Lung microvascular endothelial cell (primary cell): ENCODE measurements at regions not wholly inside any gene's neighbourhood (a gene's known extent, or its start where the extent isn't known, plus 50 kb on each side); places are given as distances from the start of the nearest gene placed in this dataset.

Experiments used
- DNase-seq, 2 donors: peaks; one replicate each; pipeline versions ENCODE4 v3.0.0 to v3.0.0-alpha.2; 2010; ENCODE audit warnings: low read depth in 2 of 2

GRCh38 chrX:116226665-116227484, 56.3 kb downstream of the AGTR2 start:
- DNase-seq: no peak

- no peak for DNase-seq
Measured at GRCh38 chrX:116230130-116230898, 59.8 kb downstream of the AGTR2 start.

DNA sequence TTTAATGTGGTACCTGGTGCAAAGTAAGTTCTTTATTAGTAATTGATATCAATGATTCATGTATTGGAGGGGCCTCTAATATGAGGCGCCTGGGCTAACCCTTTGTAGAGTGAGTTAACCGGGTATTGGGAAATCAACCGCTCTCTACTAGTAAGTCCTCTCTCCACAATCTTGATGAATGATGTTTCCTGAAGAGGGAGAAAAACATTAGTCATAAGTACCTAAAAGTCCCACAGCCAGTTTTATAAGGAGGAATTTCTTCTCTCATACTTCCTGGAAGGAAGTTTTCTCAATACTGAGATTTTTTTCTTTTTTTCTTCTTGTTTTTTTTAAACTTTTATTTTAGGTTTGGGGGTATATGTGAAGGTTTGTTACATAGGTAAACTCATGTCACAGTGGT, 62.3 kb downstream of the AGTR2 start:
- peak in 1 of 2 donors; percentile 35 for DNase-seq

DNA sequence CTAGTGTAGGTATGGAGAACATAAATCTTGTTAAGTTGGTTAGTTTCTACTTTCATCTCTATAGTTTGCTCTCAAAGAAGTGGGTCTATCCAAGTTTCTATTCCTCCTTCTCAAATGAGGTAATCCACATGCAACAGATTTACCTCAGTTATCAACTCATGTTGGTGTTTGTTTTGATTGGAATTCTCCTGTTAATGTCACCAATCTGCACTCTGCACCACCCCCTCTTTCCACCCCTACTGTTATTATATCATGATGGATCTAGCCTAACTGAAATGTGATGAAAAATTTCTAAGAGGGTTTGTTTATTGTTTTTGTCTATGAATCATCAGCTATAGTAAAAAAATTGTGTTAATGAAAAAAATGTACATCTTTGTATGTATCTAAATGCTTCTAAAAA, 66.1 kb downstream of the AGTR2 start:
- peak in 1 of 2 donors; percentile 2 for DNase-seq

DNA sequence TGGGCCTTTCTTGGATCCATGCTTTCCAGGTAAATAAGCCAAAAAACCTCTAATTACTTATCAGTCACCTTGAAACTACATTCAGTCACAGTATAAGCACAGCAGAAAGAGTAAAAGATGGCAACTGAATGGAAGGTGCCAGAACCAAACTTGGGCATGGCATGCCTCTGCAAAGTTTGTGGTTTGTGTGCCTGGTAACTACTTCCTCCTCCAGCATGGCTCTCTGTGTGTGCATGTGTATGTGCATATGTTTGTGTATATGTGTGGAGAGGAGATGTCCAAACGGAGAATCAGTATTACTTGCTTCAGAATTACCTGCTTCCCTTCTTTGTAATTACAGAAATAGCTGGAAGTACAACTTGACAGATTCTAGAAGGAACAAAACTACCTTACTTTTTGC, 67.5 kb downstream of the AGTR2 start:
- DNase-seq: no peak

DNA sequence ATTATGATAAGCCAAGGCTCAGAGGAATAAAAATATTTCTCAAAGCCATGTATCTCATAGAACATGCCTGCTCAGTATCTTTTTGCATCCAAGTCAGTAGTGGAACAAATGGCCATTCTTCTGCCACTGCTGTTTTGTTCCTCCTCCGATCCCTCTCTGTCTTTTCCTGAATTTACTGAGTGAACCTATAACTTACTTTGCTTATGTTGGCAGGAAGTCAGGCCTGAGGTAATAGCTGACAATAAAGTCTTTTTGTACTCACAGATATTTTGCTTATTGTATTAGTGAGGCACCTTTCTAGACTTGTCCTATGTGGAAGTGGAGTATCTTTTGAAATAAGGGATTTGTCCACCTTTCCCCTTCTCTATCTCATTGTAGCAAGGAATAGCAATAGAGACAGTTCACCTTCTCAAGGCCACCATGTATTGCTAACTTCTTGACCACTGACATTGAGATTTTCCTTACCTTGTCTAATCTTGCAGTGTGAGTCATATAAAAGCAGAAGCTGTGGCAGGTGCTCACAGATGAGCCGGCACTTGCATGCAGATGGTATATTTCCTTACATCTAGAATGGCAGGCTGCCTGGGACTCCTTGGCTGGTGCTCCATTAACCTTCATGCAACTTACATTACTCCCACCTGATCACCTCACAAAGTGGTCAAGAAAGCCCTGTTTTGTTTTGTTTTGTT, 68.2 kb downstream of the AGTR2 start:
- no peak for DNase-seq

GRCh38 chrX:116239944-116240840, 69.6 kb downstream of the AGTR2 start:
- peak; percentile 1 to 26 for DNase-seq

- DNase-seq: no peak
Measured at GRCh38 chrX:116241001-116241400, 70.5 kb downstream of the AGTR2 start.

- no peak for DNase-seq
Measured at GRCh38 chrX:116243039-116243438, 72.5 kb downstream of the AGTR2 start.

- peak in 1 of 2 donors; percentile 18 for DNase-seq
Measured at GRCh38 chrX:116246261-116246660, 75.7 kb downstream of the AGTR2 start.

GRCh38 chrX:116267511-116268040, 97.0 kb downstream of the AGTR2 start:
- no peak for DNase-seq

GRCh38 chrX:116272322-116272721, 101.8 kb downstream of the AGTR2 start:
- DNase-seq: peak in 1 of 2 donors; percentile 63

- no peak for DNase-seq
Measured at GRCh38 chrX:116272861-116273260, 102.3 kb downstream of the AGTR2 start.

DNA sequence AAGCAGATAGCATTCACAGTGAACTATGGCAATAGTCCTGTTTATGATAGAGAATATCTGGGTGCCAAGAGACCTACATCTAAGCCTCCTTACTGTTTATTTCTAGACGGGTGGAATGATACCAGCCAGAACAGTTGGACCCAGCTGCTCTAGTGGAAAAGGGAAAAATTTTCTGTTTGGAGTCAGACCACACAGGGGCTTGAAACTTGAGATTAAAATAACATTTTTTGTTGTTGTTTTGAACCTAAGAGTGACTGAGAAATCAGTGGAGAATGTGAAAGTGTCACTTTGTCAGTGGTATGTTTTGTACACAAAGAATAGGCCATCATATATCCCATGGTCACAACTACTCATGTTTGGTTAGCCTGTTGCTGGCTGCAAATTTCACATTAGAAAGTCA, 105.7 kb downstream of the AGTR2 start:
- DNase-seq: no peak

- no peak for DNase-seq
Measured at GRCh38 chrX:116277351-116278225, 107.0 kb downstream of the AGTR2 start.

- DNase-seq: no peak
Measured at GRCh38 chrX:116278826-116279225, 108.3 kb downstream of the AGTR2 start.

DNA sequence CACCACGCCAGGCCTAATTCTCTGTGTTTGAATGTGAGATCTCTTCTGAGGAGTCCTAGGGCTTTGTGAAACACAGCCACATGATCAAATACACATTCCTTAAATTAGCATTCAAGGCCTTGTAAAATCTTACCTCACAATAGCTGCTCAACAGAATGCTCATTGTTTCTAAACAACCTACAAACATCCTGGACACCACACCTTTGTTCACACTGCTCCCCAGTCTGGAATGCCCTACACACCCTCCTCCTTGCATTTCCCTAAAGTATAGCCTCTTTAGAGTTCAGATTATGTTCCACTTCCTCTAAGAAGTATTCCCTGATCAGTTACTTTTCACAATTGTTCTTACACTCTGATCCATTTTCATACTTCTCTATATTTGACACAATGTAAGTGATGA, 110.6 kb downstream of the AGTR2 start:
- DNase-seq: no peak

- no peak for DNase-seq
Measured at GRCh38 chrX:116282751-116283150, 112.2 kb downstream of the AGTR2 start.

DNA sequence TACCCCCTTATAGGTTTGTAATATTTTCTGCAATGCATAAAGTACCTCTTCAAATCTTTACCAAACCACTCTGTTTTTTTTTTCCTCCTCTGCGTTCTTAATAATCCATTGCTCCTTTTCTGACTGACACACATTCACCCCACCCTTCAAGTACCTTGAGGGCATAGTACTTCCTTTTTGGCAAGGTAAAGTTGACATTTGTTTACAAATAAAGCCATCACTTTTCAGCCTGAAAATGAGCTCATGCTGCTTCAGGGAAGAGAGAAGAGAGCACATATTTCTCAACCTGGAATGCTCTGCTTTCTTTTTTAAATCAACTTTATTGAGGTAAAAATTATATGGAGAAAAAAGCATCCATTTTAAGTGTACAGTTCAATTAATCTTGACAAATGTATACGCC, 113.9 kb downstream of the AGTR2 start:
- DNase-seq: no peak

- DNase-seq: no peak
Measured at GRCh38 chrX:116285501-116285900, 115.0 kb downstream of the AGTR2 start.
